ENCODE measurements at regions not wholly inside any gene's neighbourhood (a gene's known extent, or its start where the extent isn't known, plus 50 kb on each side); places are given as distances from the start of the nearest gene placed in this dataset.

GRCh38 chr16:54722210-54722676, 208.4 kb upstream of the IRX5 start:
- H3K4me3 ChIP-seq (replicated peaks; ENCODE audit: low read depth, low read length), result no peak overlapping the region
- DNase-seq (ENCODE audit: extremely low read depth, low read depth), result no peak
- no peak for TF ChIP-seq CTCF (IDR thresholded peaks at IDR 0.05; ENCODE audit: low read depth, low read length, missing control alignments)

- no peak for TF ChIP-seq CTCF (IDR thresholded peaks at IDR 0.05; ENCODE audit: low read depth, low read length, missing control alignments)
- DNase-seq (ENCODE audit: extremely low read depth, low read depth), result no peak
Observed at GRCh38 chr16:54720259-54720658, 210.4 kb upstream of the IRX5 start.

GRCh38 chr16:54719624-54720023, 211.0 kb upstream of the IRX5 start:
- no peak for TF ChIP-seq CTCF (IDR thresholded peaks at IDR 0.05; ENCODE audit: low read depth, low read length, missing control alignments)
- H3K4me3 ChIP-seq (replicated peaks; ENCODE audit: low read depth, low read length), result no peak overlapping the region
- DNase-seq (ENCODE audit: extremely low read depth, low read depth), result no peak

More at GRCh38 chr16:54720259-54720658, 210.4 kb upstream of the IRX5 start:
- no peak overlapping the region for H3K4me3 ChIP-seq (replicated peaks; ENCODE audit: low read depth, low read length)

GRCh38 chr16:54718376-54718775, 212.3 kb upstream of the IRX5 start:
- no peak for DNase-seq (ENCODE audit: extremely low read depth, low read depth)
- no peak for TF ChIP-seq CTCF (IDR thresholded peaks at IDR 0.05; ENCODE audit: low read depth, low read length, missing control alignments)
- H3K4me3 ChIP-seq (replicated peaks; ENCODE audit: low read depth, low read length), result no peak overlapping the region

- H3K4me3 ChIP-seq (replicated peaks; ENCODE audit: low read depth, low read length), result no peak overlapping the region
- DNase-seq (ENCODE audit: extremely low read depth, low read depth), result no peak
- no peak for TF ChIP-seq CTCF (IDR thresholded peaks at IDR 0.05; ENCODE audit: low read depth, low read length, missing control alignments)
Observed at GRCh38 chr16:54715011-54715410, 215.7 kb upstream of the IRX5 start.

GRCh38 chr16:54712866-54713265, 217.8 kb upstream of the IRX5 start:
- no peak overlapping the region for H3K4me3 ChIP-seq (replicated peaks; ENCODE audit: low read depth, low read length)
- no peak for TF ChIP-seq CTCF (IDR thresholded peaks at IDR 0.05; ENCODE audit: low read depth, low read length, missing control alignments)
- no peak for DNase-seq (ENCODE audit: extremely low read depth, low read depth)

GRCh38 chr16:54707813-54708212, 222.9 kb upstream of the IRX5 start:
- H3K4me3 ChIP-seq (replicated peaks; ENCODE audit: low read depth, low read length), result no peak overlapping the region
- TF ChIP-seq CTCF (IDR thresholded peaks at IDR 0.05; ENCODE audit: low read depth, low read length, missing control alignments), result no peak
- DNase-seq (ENCODE audit: extremely low read depth, low read depth), result no peak

All from HFF-Myc (cell line).